GM23338 (cell line): ENCODE measurements at regions not wholly inside any gene's neighbourhood (a gene's known extent, or its start where the extent isn't known, plus 50 kb on each side); places are given as distances from the start of the nearest gene placed in this dataset.

Experiments
- CREB1 ChIP-seq: fragments of 250-450 bp; sonication (Bioruptor Pico); IDR thresholded peaks from 2 replicates; pipeline ENCODE4 v1.5.0; 2020; ENCODE audit warnings: low read depth, mild to moderate bottlenecking, moderate library complexity
- ETS1 ChIP-seq: IDR thresholded peaks from 2 replicates; pipeline ENCODE4 v1.6.1; 2016; ENCODE audit warnings: antibody characterized with exemption
- EZH2 ChIP-seq: fragments of 200-600 bp; sonication (generic); IDR thresholded peaks from one replicate; pipeline ENCODE4 v1.8.0; 2017; ENCODE audit warnings: antibody characterized with exemption, mild to moderate bottlenecking, low read depth; ENCODE audit not compliant: unreplicated experiment
- EZH2phosphoT487 ChIP-seq: fragments of 200-600 bp; sonication (generic); IDR thresholded peaks from one replicate; pipeline ENCODE4 v1.8.1; 2018; ENCODE audit warnings: antibody characterized with exemption; ENCODE audit not compliant: unreplicated experiment
- JUNB ChIP-seq: IDR thresholded peaks from one replicate; pipeline ENCODE4 v1.6.1; 2016; ENCODE audit warnings: antibody characterized with exemption; ENCODE audit not compliant: unreplicated experiment
- POLR2AphosphoS5 ChIP-seq: IDR thresholded peaks from 2 replicates; pipeline ENCODE4 v1.6.1; 2016; ENCODE audit warnings: antibody characterized with exemption, low read depth
- STAT1 ChIP-seq: IDR thresholded peaks from one replicate; pipeline ENCODE4 v1.6.1; 2016; ENCODE audit warnings: antibody characterized with exemption; ENCODE audit not compliant: unreplicated experiment
- ZNF114 ChIP-seq: fragments of 250-450 bp; sonication (Bioruptor Pico); IDR thresholded peaks from 2 replicates; pipeline ENCODE4 v1.5.0; 2020; ENCODE audit warnings: mild to moderate bottlenecking, moderate library complexity
- TF ChIP-seq, protein P1 (sequence below), 2 experiments: fragments of 200-600 bp in 1 of 2; sonication (generic) in 1 of 2; conservative IDR thresholded peaks; 2 replicates each; pipeline versions ENCODE4 v1.5.1 to v1.6.1; 2016 to 2017; ENCODE audit warnings: antibody characterized with exemption in 2 of 2, low read depth in 2 of 2, mild to moderate bottlenecking in 2 of 2, moderate library complexity in 1 of 2
- TF ChIP-seq, protein P2 (sequence below): IDR thresholded peaks from one replicate; pipeline ENCODE4 v1.6.1; 2018; ENCODE audit warnings: antibody characterized with exemption; ENCODE audit not compliant: unreplicated experiment

DNA sequence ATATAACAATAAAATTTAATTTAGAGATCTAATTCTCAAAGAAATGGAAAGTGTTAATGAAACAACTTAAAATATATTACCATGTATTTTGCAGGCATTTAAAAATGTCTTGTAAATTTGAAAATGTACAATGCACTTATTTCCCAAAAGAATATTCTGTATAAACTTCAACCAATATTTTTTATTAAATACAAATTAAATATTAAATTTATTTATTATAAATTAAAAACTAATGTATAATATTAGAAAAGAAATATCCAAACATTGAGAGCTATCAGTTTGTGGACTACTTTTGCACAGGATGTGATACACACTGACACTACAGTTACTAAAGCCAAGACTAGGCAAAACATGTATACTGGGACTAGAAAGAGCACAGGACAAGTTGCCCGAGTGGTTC lies 707.0 kb upstream of the NRSN1 start:
- TF ChIP-seq, protein P1, sequence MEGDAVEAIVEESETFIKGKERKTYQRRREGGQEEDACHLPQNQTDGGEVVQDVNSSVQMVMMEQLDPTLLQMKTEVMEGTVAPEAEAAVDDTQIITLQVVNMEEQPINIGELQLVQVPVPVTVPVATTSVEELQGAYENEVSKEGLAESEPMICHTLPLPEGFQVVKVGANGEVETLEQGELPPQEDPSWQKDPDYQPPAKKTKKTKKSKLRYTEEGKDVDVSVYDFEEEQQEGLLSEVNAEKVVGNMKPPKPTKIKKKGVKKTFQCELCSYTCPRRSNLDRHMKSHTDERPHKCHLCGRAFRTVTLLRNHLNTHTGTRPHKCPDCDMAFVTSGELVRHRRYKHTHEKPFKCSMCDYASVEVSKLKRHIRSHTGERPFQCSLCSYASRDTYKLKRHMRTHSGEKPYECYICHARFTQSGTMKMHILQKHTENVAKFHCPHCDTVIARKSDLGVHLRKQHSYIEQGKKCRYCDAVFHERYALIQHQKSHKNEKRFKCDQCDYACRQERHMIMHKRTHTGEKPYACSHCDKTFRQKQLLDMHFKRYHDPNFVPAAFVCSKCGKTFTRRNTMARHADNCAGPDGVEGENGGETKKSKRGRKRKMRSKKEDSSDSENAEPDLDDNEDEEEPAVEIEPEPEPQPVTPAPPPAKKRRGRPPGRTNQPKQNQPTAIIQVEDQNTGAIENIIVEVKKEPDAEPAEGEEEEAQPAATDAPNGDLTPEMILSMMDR (conservative IDR thresholded peaks at IDR 0.05; ENCODE audit: low read depth in 2 of 2) = no peak
- TF ChIP-seq POLR2AphosphoS5 (no peak), EZH2 (no peak), ETS1 (no peak), CREB1 (CRISPR knock-in tag) (no peak), EZH2phosphoT487 (no peak), STAT1 (no peak), JUNB (no peak), ZNF114 (CRISPR knock-in tag) (no peak)
- TF ChIP-seq, protein P2, sequence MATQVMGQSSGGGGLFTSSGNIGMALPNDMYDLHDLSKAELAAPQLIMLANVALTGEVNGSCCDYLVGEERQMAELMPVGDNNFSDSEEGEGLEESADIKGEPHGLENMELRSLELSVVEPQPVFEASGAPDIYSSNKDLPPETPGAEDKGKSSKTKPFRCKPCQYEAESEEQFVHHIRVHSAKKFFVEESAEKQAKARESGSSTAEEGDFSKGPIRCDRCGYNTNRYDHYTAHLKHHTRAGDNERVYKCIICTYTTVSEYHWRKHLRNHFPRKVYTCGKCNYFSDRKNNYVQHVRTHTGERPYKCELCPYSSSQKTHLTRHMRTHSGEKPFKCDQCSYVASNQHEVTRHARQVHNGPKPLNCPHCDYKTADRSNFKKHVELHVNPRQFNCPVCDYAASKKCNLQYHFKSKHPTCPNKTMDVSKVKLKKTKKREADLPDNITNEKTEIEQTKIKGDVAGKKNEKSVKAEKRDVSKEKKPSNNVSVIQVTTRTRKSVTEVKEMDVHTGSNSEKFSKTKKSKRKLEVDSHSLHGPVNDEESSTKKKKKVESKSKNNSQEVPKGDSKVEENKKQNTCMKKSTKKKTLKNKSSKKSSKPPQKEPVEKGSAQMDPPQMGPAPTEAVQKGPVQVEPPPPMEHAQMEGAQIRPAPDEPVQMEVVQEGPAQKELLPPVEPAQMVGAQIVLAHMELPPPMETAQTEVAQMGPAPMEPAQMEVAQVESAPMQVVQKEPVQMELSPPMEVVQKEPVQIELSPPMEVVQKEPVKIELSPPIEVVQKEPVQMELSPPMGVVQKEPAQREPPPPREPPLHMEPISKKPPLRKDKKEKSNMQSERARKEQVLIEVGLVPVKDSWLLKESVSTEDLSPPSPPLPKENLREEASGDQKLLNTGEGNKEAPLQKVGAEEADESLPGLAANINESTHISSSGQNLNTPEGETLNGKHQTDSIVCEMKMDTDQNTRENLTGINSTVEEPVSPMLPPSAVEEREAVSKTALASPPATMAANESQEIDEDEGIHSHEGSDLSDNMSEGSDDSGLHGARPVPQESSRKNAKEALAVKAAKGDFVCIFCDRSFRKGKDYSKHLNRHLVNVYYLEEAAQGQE = no peak
